Neural progenitor cell (in vitro differentiated cells): ENCODE measurements at regions not wholly inside any gene's neighbourhood (a gene's known extent, or its start where the extent isn't known, plus 50 kb on each side); places are given as distances from the start of the nearest gene placed in this dataset.

Source experiments
- CTCF ChIP-seq: fragments of 200-600 bp; sonication (generic); IDR thresholded peaks from 2 replicates; pipeline ENCODE4 v1.5.1; 2017; ENCODE audit warnings: antibody characterized with exemption, mild to moderate bottlenecking
- EZH2 ChIP-seq: fragments of 200-600 bp; sonication (generic); IDR thresholded peaks from 2 replicates; pipeline ENCODE4 v1.6.1; 2017; ENCODE audit warnings: antibody characterized with exemption, mild to moderate bottlenecking, moderate library complexity
- EZH2phosphoT487 ChIP-seq: fragments of 200-600 bp; sonication (generic); IDR thresholded peaks from 2 replicates; pipeline ENCODE4 v1.6.1; 2017; ENCODE audit warnings: antibody characterized with exemption

GRCh38 chr6:113411011-113411410 lies 446.1 kb upstream of the MARCKS start:
- TF ChIP-seq CTCF (no peak), EZH2phosphoT487 (no peak), EZH2 (no peak)
